OCI-LY7 (cell line): ENCODE measurements at regions not wholly inside any gene's neighbourhood (a gene's known extent, or its start where the extent isn't known, plus 50 kb on each side); places are given as distances from the start of the nearest gene placed in this dataset.
"Not testable (repeated sequence)": the region's sequence is repeated elsewhere in the genome, so short reads cannot be mapped to it uniquely, and the experiment has no call there.

Experiments used
- BruUV-seq: library from RNA; stranded (reverse); fragments of 400-500 nt; replicated peaks from 2 replicates; lab custom pipeline; 2021; lab: Mats Ljungman, UMichigan
- CTCF ChIA-PET: fragments of 300-600 bp; sonication (Branson Sonifier 250); formaldehyde crosslinking; loops from one replicate; lab custom pipeline; 2022; ENCODE audit warnings: antibody characterized with exemption; ENCODE audit not compliant: unreplicated experiment; lab: Charles Lee
- POLR2A ChIA-PET: fragments of 300-600 bp; sonication (Branson Sonifier 250); formaldehyde crosslinking; loops from one replicate; lab custom pipeline; 2022; ENCODE audit warnings: antibody characterized with exemption; lab: Charles Lee
- DNase-seq: peaks from one replicate; pipeline ENCODE4 v3.0.0-alpha.2; 2015; ENCODE audit warnings: low spot score
- H2AFZ ChIP-seq: fragments of 200-600 bp; sonication (generic), shearing (Covaris generic); 2 replicates; pipeline ENCODE4 v1.6.1; 2014; ENCODE audit warnings: mild to moderate bottlenecking, antibody characterized with exemption, low read length, moderate library complexity
- H3K27ac ChIP-seq: fragments of 200-600 bp; sonication (generic); 2 replicates; pipeline ENCODE4 v1.5.1; 2014; ENCODE audit warnings: mixed run types, low read depth, mild to moderate bottlenecking, moderate library complexity, low read length, inconsistent platforms; ENCODE audit not compliant: poor library complexity, severe bottlenecking
- H3K36me3 ChIP-seq: fragments of 200-600 bp; sonication (generic); 2 replicates; pipeline ENCODE4 v1.6.1; 2014; ENCODE audit warnings: mild to moderate bottlenecking, antibody characterized with exemption, low read length, moderate library complexity, mixed read lengths; ENCODE audit not compliant: insufficient read depth
- H3K4me1 ChIP-seq: fragments of 200-600 bp; sonication (generic); 2 replicates; pipeline ENCODE4 v1.5.1; 2014; ENCODE audit warnings: mild to moderate bottlenecking, low read length; ENCODE audit not compliant: insufficient read depth, poor library complexity, severe bottlenecking
- H3K4me2 ChIP-seq: fragments of 200-600 bp; sonication (generic); 2 replicates; pipeline ENCODE4 v1.6.1; 2014; ENCODE audit warnings: mild to moderate bottlenecking, low read length
- H3K4me3 ChIP-seq: fragments of 200-600 bp; sonication (generic); 2 replicates; pipeline ENCODE4 v1.5.1; 2014; ENCODE audit warnings: mild to moderate bottlenecking, low read depth, low read length; ENCODE audit not compliant: poor library complexity, severe bottlenecking
- H3K79me2 ChIP-seq: fragments of 200-600 bp; sonication (generic); 2 replicates; pipeline ENCODE4 v1.6.1; 2016; ENCODE audit warnings: low read depth, mild to moderate bottlenecking, low read length, moderate library complexity, mixed read lengths; ENCODE audit not compliant: insufficient read depth
- H3K9me2 ChIP-seq: fragments of 200-600 bp; sonication (generic); 2 replicates; pipeline ENCODE4 v1.6.1; 2016; ENCODE audit warnings: mild to moderate bottlenecking, low read length, mixed read lengths; ENCODE audit not compliant: insufficient read depth
- H3K9me3 ChIP-seq: fragments of 200-600 bp; sonication (generic); 2 replicates; pipeline ENCODE4 v1.6.1; 2014; ENCODE audit warnings: mild to moderate bottlenecking, mixed run types, low read length, mixed read lengths
- H4K20me1 ChIP-seq: fragments of 200-600 bp; sonication (generic); 2 replicates; pipeline ENCODE4 v1.6.1; 2014; ENCODE audit warnings: mild to moderate bottlenecking, antibody characterized with exemption, low read length, moderate library complexity, mixed read lengths; ENCODE audit not compliant: insufficient read depth
- CTCF ChIP-seq: fragments of 200-600 bp; sonication (generic); conservative IDR thresholded peaks from 2 replicates; pipeline ENCODE4 v1.5.1; 2014; ENCODE audit warnings: mild to moderate bottlenecking, antibody characterized with exemption, low read length, moderate library complexity, mixed read lengths
- EZH2phosphoT487 ChIP-seq: fragments of 200-600 bp; sonication (generic); IDR thresholded peaks from 2 replicates; pipeline ENCODE4 v1.6.1; 2018; ENCODE audit warnings: low read depth, borderline replicate concordance, mild to moderate bottlenecking, mixed run types, antibody characterized with exemption, low read length, moderate library complexity, mixed read lengths
- intact Hi-C: fragments of 100-400 bp; cut with micrococcal nuclease; formaldehyde crosslinking; loops from one replicate; pipeline ENCODE4 v1.10.0; 2022; ENCODE audit not compliant: unreplicated experiment

GRCh38 chr2:121849236-121849635 lies 93.8 kb downstream of the TSN start:
- no peak for DNase-seq
- TF ChIP-seq EZH2phosphoT487 (no peak), CTCF (no peak)
- no peaks in the 10 kb centered on the region for H3K79me2 ChIP-seq
- H3K27ac ChIP-seq: no peak overlapping the region
- intact Hi-C loops: no loop called here
- no peaks in the 10 kb centered on the region for H4K20me1 ChIP-seq
- no peak overlapping the region for H3K4me3 ChIP-seq
- no peaks in the 10 kb centered on the region for H3K9me2 ChIP-seq
- no peak overlapping the region for H3K4me2 ChIP-seq
- H3K9me3 ChIP-seq: no peaks in the 10 kb centered on the region
- POLR2A ChIA-PET: no interaction called here
- CTCF ChIA-PET: no interaction called here
- no peaks in the 10 kb centered on the region for H3K4me1 ChIP-seq
- no peaks in the 10 kb centered on the region for H3K36me3 ChIP-seq
- H2AFZ ChIP-seq: no peak overlapping the region
- BruUV-seq: no TSS peak

GRCh38 chr2:121853149-121853548 lies 97.7 kb downstream of the TSN start:
- H3K27ac ChIP-seq, H3K36me3 ChIP-seq, H3K79me2 ChIP-seq, BruUV-seq, H3K9me2 ChIP-seq, H3K4me1 ChIP-seq, H3K4me2 ChIP-seq, CTCF ChIA-PET, H4K20me1 ChIP-seq, DNase-seq, intact Hi-C loops, H3K4me3 ChIP-seq, H2AFZ ChIP-seq, H3K9me3 ChIP-seq: not testable (repeated sequence)
- POLR2A ChIA-PET: interaction anchor here (0.6 kb wide), 1 partner anchor 1887 kb away, joined by 3 read pairs; no protein-coding TSS in a partner anchor

GRCh38 chr2:121855510-121855909 lies 100.1 kb downstream of the TSN start:
- CTCF ChIA-PET: no interaction called here

More at GRCh38 chr2:121855510-121855909, 100.1 kb downstream of the TSN start:
- H3K4me1 ChIP-seq: no peaks in the 10 kb centered on the region
- DNase-seq: no peak
- no peak overlapping the region for H3K27ac ChIP-seq
- no peaks in the 10 kb centered on the region for H3K9me2 ChIP-seq
- H3K79me2 ChIP-seq: no peaks in the 10 kb centered on the region
- H4K20me1 ChIP-seq: no peaks in the 10 kb centered on the region
- H3K9me3 ChIP-seq: no peaks in the 10 kb centered on the region; the same call in 1 of the 2 replicates
- H2AFZ ChIP-seq: no peak overlapping the region
- no peak overlapping the region for H3K4me2 ChIP-seq
- POLR2A ChIA-PET: interaction anchor here (0.6 to 1.2 kb wide), 3 partner anchors 9 to 1062 kb away, joined by 3 to 4 read pairs (median 3); no protein-coding TSS in a partner anchor
- BruUV-seq: no TSS peak
- intact Hi-C loops: no loop called here
- no peak overlapping the region for H3K4me3 ChIP-seq
- TF ChIP-seq CTCF: no peak
- no peak for TF ChIP-seq EZH2phosphoT487
- no peaks in the 10 kb centered on the region for H3K36me3 ChIP-seq
